ENCODE measurements at regions not wholly inside any gene's neighbourhood (a gene's known extent, or its start where the extent isn't known, plus 50 kb on each side); places are given as distances from the start of the nearest gene placed in this dataset.

- H3K27ac ChIP-seq, result no peak overlapping the region
Measured at GRCh38 chr13:22288496-22288895, 617.6 kb downstream of the FGF9 start.

GRCh38 chr13:22289711-22290110 lies 618.8 kb downstream of the FGF9 start:
- no peak overlapping the region for H3K27ac ChIP-seq
- TF ChIP-seq CTCF (conservative IDR thresholded peaks at IDR 0.05), result no peak

More at GRCh38 chr13:22288496-22288895, 617.6 kb downstream of the FGF9 start:
- no peak for TF ChIP-seq CTCF (conservative IDR thresholded peaks at IDR 0.05)

- no peak for TF ChIP-seq CTCF (conservative IDR thresholded peaks at IDR 0.05)
- H3K27ac ChIP-seq, result no peak overlapping the region
Measured at GRCh38 chr13:22298530-22298929, 627.7 kb downstream of the FGF9 start.

GRCh38 chr13:22311734-22312404 lies 641.0 kb downstream of the FGF9 start:
- no peak for TF ChIP-seq CTCF (conservative IDR thresholded peaks at IDR 0.05)
- H3K27ac ChIP-seq, result no peak overlapping the region

GRCh38 chr13:22312405-22312803 lies 641.5 kb downstream of the FGF9 start:
- TF ChIP-seq CTCF (conservative IDR thresholded peaks at IDR 0.05), result no peak
- H3K27ac ChIP-seq, result no peak overlapping the region

- no peak overlapping the region for H3K27ac ChIP-seq
- no peak for TF ChIP-seq CTCF (conservative IDR thresholded peaks at IDR 0.05)
Measured at GRCh38 chr13:22316494-22317025, 645.7 kb downstream of the FGF9 start.

- no peak for TF ChIP-seq CTCF (conservative IDR thresholded peaks at IDR 0.05)
- no peak overlapping the region for H3K27ac ChIP-seq
Measured at GRCh38 chr13:22320991-22321390, 650.1 kb downstream of the FGF9 start.
